ENCODE measurements at regions not wholly inside any gene's neighbourhood (a gene's known extent, or its start where the extent isn't known, plus 50 kb on each side); places are given as distances from the start of the nearest gene placed in this dataset.
"Not testable (repeated sequence)": the region's sequence is repeated elsewhere in the genome, so short reads cannot be mapped to it uniquely, and the experiment has no call there.

GRCh38 chr21:20167059-20167458 is 831.1 kb upstream of the NCAM2 start:
- DNase-seq (ENCODE audit: low read depth) = no peak
- H3K4me3 ChIP-seq (ENCODE audit: low read depth, low read length) = no peak overlapping the region
- TF ChIP-seq MYC (IDR thresholded peaks at IDR 0.05; ENCODE audit: low read depth, low read length) (no peak), POLR2A (IDR thresholded peaks at IDR 0.05; ENCODE audit: extremely low read depth, insufficient read length) (no peak), CTCF (IDR thresholded peaks at IDR 0.05; ENCODE audit: low read depth, low read length) (no peak), MAX (IDR thresholded peaks at IDR 0.05; ENCODE audit: low read depth, low read length) (no peak)

GRCh38 chr21:20169812-20170576 is 828.2 kb upstream of the NCAM2 start:
- DNase-seq (ENCODE audit: low read depth) = no peak
- TF ChIP-seq MAX (IDR thresholded peaks at IDR 0.05; ENCODE audit: low read depth, low read length) (no peak), MYC (IDR thresholded peaks at IDR 0.05; ENCODE audit: low read depth, low read length) (no peak)

GRCh38 chr21:20186186-20186585 is 812.0 kb upstream of the NCAM2 start:
- no peak for DNase-seq (ENCODE audit: low read depth)
- TF ChIP-seq MAX (IDR thresholded peaks at IDR 0.05; ENCODE audit: low read depth, low read length) = no peak

More at GRCh38 chr21:20169812-20170576, 828.2 kb upstream of the NCAM2 start:
- H3K4me3 ChIP-seq (ENCODE audit: low read depth, low read length) = no peak overlapping the region

GRCh38 chr21:20187028-20187427 is 811.2 kb upstream of the NCAM2 start:
- H3K4me3 ChIP-seq (ENCODE audit: low read depth, low read length) = no peak overlapping the region
- TF ChIP-seq POLR2A (IDR thresholded peaks at IDR 0.05; ENCODE audit: extremely low read depth, insufficient read length) = no peak
- no peak for DNase-seq (ENCODE audit: low read depth)

More at GRCh38 chr21:20186186-20186585, 812.0 kb upstream of the NCAM2 start:
- no peak overlapping the region for H3K4me3 ChIP-seq (ENCODE audit: low read depth, low read length)

GRCh38 chr21:20201323-20201722 is 796.9 kb upstream of the NCAM2 start:
- not testable (repeated sequence) for H3K4me3 ChIP-seq (ENCODE audit: low read depth, low read length); DNase-seq (ENCODE audit: low read depth)

GRCh38 chr21:20207335-20207734 is 790.9 kb upstream of the NCAM2 start:
- no peak overlapping the region for H3K4me3 ChIP-seq (ENCODE audit: low read depth, low read length)
- TF ChIP-seq MAX (IDR thresholded peaks at IDR 0.05; ENCODE audit: low read depth, low read length) = no peak
- no peak for TF ChIP-seq MYC (IDR thresholded peaks at IDR 0.05; ENCODE audit: low read depth, low read length)
- TF ChIP-seq CTCF (IDR thresholded peaks at IDR 0.05; ENCODE audit: low read depth, low read length) = no peak
- no peak for TF ChIP-seq POLR2A (IDR thresholded peaks at IDR 0.05; ENCODE audit: extremely low read depth, insufficient read length)
- DNase-seq (ENCODE audit: low read depth) = no peak

- DNase-seq (ENCODE audit: low read depth) = peak; percentile 9
- TF ChIP-seq POLR2A (IDR thresholded peaks at IDR 0.05; ENCODE audit: extremely low read depth, insufficient read length) = no peak
- TF ChIP-seq MYC (IDR thresholded peaks at IDR 0.05; ENCODE audit: low read depth, low read length) = no peak
- TF ChIP-seq CTCF (IDR thresholded peaks at IDR 0.05; ENCODE audit: low read depth, low read length) = no peak
- no peak overlapping the region for H3K4me3 ChIP-seq (ENCODE audit: low read depth, low read length)
Observed at GRCh38 chr21:20215959-20216358, 782.2 kb upstream of the NCAM2 start.

GRCh38 chr21:20220586-20220985 is 777.6 kb upstream of the NCAM2 start:
- TF ChIP-seq POLR2A (IDR thresholded peaks at IDR 0.05; ENCODE audit: extremely low read depth, insufficient read length) = no peak
- H3K4me3 ChIP-seq (ENCODE audit: low read depth, low read length) = no peak overlapping the region
- DNase-seq (ENCODE audit: low read depth) = no peak

GRCh38 chr21:20221981-20222380 is 776.2 kb upstream of the NCAM2 start:
- H3K4me3 ChIP-seq (ENCODE audit: low read depth, low read length); DNase-seq (ENCODE audit: low read depth): not testable (repeated sequence)

GRCh38 chr21:20236649-20237048 is 761.6 kb upstream of the NCAM2 start:
- H3K4me3 ChIP-seq (ENCODE audit: low read depth, low read length); DNase-seq (ENCODE audit: low read depth): not testable (repeated sequence)
